WERI-Rb-1 (cell line): ENCODE measurements at regions not wholly inside any gene's neighbourhood (a gene's known extent, or its start where the extent isn't known, plus 50 kb on each side); places are given as distances from the start of the nearest gene placed in this dataset.
"Not testable (repeated sequence)": the region's sequence is repeated elsewhere in the genome, so short reads cannot be mapped to it uniquely, and the experiment has no call there.

Source experiments
- DNase-seq: peaks from one replicate; pipeline ENCODE4 v3.0.0-alpha.2; 2020
- H3K27ac ChIP-seq: fragments of 250-450 bp; sonication (Bioruptor Pico); 2 replicates; pipeline ENCODE4 v1.5.1; 2020; ENCODE audit warnings: mild to moderate bottlenecking, moderate library complexity
- H3K27me3 ChIP-seq: fragments of 250-450 bp; sonication (Bioruptor Pico); 2 replicates; pipeline ENCODE4 v1.5.1; 2021; ENCODE audit warnings: mild to moderate bottlenecking, low read depth, moderate library complexity; ENCODE audit not compliant: insufficient read depth, severe bottlenecking
- H3K36me3 ChIP-seq: fragments of 250-450 bp; sonication (Bioruptor Pico); 2 replicates; pipeline ENCODE4 v1.5.1; 2020; ENCODE audit warnings: mild to moderate bottlenecking, moderate library complexity
- H3K4me3 ChIP-seq: 2 replicates; pipeline ENCODE4 v1.5.1; 2011; ENCODE audit warnings: low read depth, mild to moderate bottlenecking, control low read depth, low read length
- H3K9me3 ChIP-seq: fragments of 250-450 bp; sonication (Bioruptor Pico); 2 replicates; pipeline ENCODE4 v1.5.1; 2021; ENCODE audit warnings: mild to moderate bottlenecking, moderate library complexity; ENCODE audit not compliant: severe bottlenecking
- CTCF ChIP-seq: IDR thresholded peaks from 2 replicates; pipeline ENCODE4 v1.5.1; 2011; ENCODE audit warnings: low read depth, mild to moderate bottlenecking, control low read depth, inconsistent platforms, low read length

GRCh38 chr9:85089188-85089969, 419.9 kb downstream of the NTRK2 start:
- Histone ChIP-seq H3K36me3 (no peaks in the 10 kb centered on the region), H3K27ac (no peak overlapping the region), H3K4me3 (no peak overlapping the region), H3K9me3 (no peaks in the 10 kb centered on the region), H3K27me3 (peaks cover 21% of the 10 kb centered on the region)
- no peak for TF ChIP-seq CTCF
- DNase-seq = no peak

GRCh38 chr9:85081963-85082362, 412.4 kb downstream of the NTRK2 start:
- no peak overlapping the region for H3K4me3 ChIP-seq
- no peak overlapping the region for H3K27ac ChIP-seq
- peaks cover 44% of the 10 kb centered on the region for H3K27me3 ChIP-seq
- DNase-seq = no peak
- H3K9me3 ChIP-seq = no peaks in the 10 kb centered on the region
- TF ChIP-seq CTCF = no peak
- no peaks in the 10 kb centered on the region for H3K36me3 ChIP-seq

GRCh38 chr9:85079349-85079748, 409.8 kb downstream of the NTRK2 start:
- no peak overlapping the region for H3K27ac ChIP-seq
- peaks cover 44% of the 10 kb centered on the region for H3K27me3 ChIP-seq
- TF ChIP-seq CTCF = no peak
- H3K4me3 ChIP-seq = no peak overlapping the region
- DNase-seq = no peak
- no peaks in the 10 kb centered on the region for H3K9me3 ChIP-seq
- no peaks in the 10 kb centered on the region for H3K36me3 ChIP-seq

GRCh38 chr9:85077944-85078343, 408.4 kb downstream of the NTRK2 start:
- Histone ChIP-seq H3K27ac (no peak overlapping the region), H3K4me3 (no peak overlapping the region), H3K9me3 (no peaks in the 10 kb centered on the region), H3K27me3 (peaks cover 40% of the 10 kb centered on the region), H3K36me3 (no peaks in the 10 kb centered on the region)
- DNase-seq = no peak
- TF ChIP-seq CTCF = no peak

- H3K9me3 ChIP-seq, DNase-seq, H3K36me3 ChIP-seq, H3K4me3 ChIP-seq, H3K27ac ChIP-seq: not testable (repeated sequence)
- peaks cover 37% of the 10 kb centered on the region for H3K27me3 ChIP-seq
These were observed 407.6 kb downstream of the NTRK2 start for GRCh38 chr9:85077146-85077545.
